Neural cell (in vitro differentiated cells): ENCODE measurements at regions not wholly inside any gene's neighbourhood (a gene's known extent, or its start where the extent isn't known, plus 50 kb on each side); places are given as distances from the start of the nearest gene placed in this dataset.

Experiments
- H2AFZ ChIP-seq: fragments of 200-600, 300-800 bp; sonication (generic), shearing (Covaris generic); 2 replicates; pipeline ENCODE4 v1.6.0; 2014; ENCODE audit warnings: low read depth, mild to moderate bottlenecking, antibody characterized with exemption, low read length, moderate library complexity
- H3F3A ChIP-seq: fragments of 200-600 bp; shearing (Covaris generic); 2 replicates; pipeline ENCODE4 v1.6.1; 2016; ENCODE audit warnings: mild to moderate bottlenecking, moderate library complexity, mixed read lengths, antibody characterized with exemption, low read length; ENCODE audit not compliant: insufficient read depth, poor library complexity, severe bottlenecking
- H3K27ac ChIP-seq: fragments of 200-600, 300-800 bp; sonication (generic), shearing (Covaris generic); 2 replicates; pipeline ENCODE4 v1.5.1; 2014; ENCODE audit warnings: mild to moderate bottlenecking, low read length, moderate library complexity
- H3K27me3 ChIP-seq: fragments of 300-800, 200-600 bp; sonication (generic), shearing (Covaris generic); 2 replicates; pipeline ENCODE4 v1.6.0; 2014; ENCODE audit warnings: mild to moderate bottlenecking, low read depth, low read length, moderate library complexity; ENCODE audit not compliant: insufficient read depth
- H3K36me3 ChIP-seq: fragments of 300-800, 200-600 bp; sonication (generic), shearing (Covaris generic); 2 replicates; pipeline ENCODE4 v1.5.1; 2014; ENCODE audit warnings: mild to moderate bottlenecking, antibody characterized with exemption, low read length, moderate library complexity; ENCODE audit not compliant: insufficient read depth
- H3K4me2 ChIP-seq: fragments of 300-800, 200-600 bp; sonication (generic), shearing (Covaris generic); 2 replicates; pipeline ENCODE4 v1.6.0; 2014; ENCODE audit warnings: mild to moderate bottlenecking, low read length
- H3K4me3 ChIP-seq: fragments of 300-800, 200-600 bp; sonication (generic), shearing (Covaris generic); 2 replicates; pipeline ENCODE4 v1.5.1; 2014; ENCODE audit warnings: mild to moderate bottlenecking, low read length, moderate library complexity
- H3K79me2 ChIP-seq: fragments of 200-600 bp; shearing (Covaris generic); replicated peaks from 2 replicates; pipeline ENCODE4 v1.6.0; 2014; ENCODE audit warnings: mild to moderate bottlenecking, low read length, moderate library complexity; ENCODE audit not compliant: insufficient read depth
- H3K9ac ChIP-seq: fragments of 300-800, 200-600 bp; sonication (generic), shearing (Covaris generic); 2 replicates; pipeline ENCODE4 v1.6.1; 2016; ENCODE audit warnings: mild to moderate bottlenecking, low read length, mixed read lengths
- H3K9me2 ChIP-seq: fragments of 200-600 bp; shearing (Covaris generic); 2 replicates; pipeline ENCODE4 v1.6.1; 2016; ENCODE audit warnings: mild to moderate bottlenecking, low read length, mixed read lengths; ENCODE audit not compliant: insufficient read depth
- H3K9me3 ChIP-seq: fragments of 200-600, 300-800 bp; sonication (generic), shearing (Covaris generic); 2 replicates; pipeline ENCODE4 v1.6.1; 2016; ENCODE audit warnings: mild to moderate bottlenecking, mixed run types, low read length, moderate library complexity, mixed read lengths
- H4K20me1 ChIP-seq: fragments of 200-600 bp; shearing (Covaris generic); 2 replicates; pipeline ENCODE4 v1.6.1; 2016; ENCODE audit warnings: mild to moderate bottlenecking, mixed run types; ENCODE audit not compliant: insufficient read depth
- EP300 ChIP-seq: fragments of 450-650 bp; conservative IDR thresholded peaks from 2 replicates; pipeline ENCODE4 v1.6.1; 2014; ENCODE audit warnings: antibody characterized with exemption, mild to moderate bottlenecking, moderate library complexity; ENCODE audit not compliant: poor library complexity, severe bottlenecking
- EZH2 ChIP-seq: fragments of 200-600, 300-800 bp; shearing (Covaris generic), sonication (generic); IDR thresholded peaks from 2 replicates; pipeline ENCODE4 v1.6.1; 2014; ENCODE audit warnings: antibody characterized with exemption, low read length, borderline replicate concordance, mild to moderate bottlenecking; ENCODE audit not compliant: insufficient read depth, poor library complexity, severe bottlenecking
- MXI1 ChIP-seq: fragments of 450-650 bp; conservative IDR thresholded peaks from 2 replicates; pipeline ENCODE4 v1.6.1; 2014; ENCODE audit warnings: antibody characterized with exemption, mild to moderate bottlenecking; ENCODE audit not compliant: poor library complexity, severe bottlenecking
- POLR2AphosphoS5 ChIP-seq: IDR thresholded peaks from 2 replicates; pipeline ENCODE4 v1.6.1; 2012
- RAD21 ChIP-seq: fragments of 450-650 bp; conservative IDR thresholded peaks from 2 replicates; pipeline ENCODE4 v1.6.1; 2014; ENCODE audit warnings: antibody characterized with exemption, mild to moderate bottlenecking, moderate library complexity
- SMC3 ChIP-seq: fragments of 450-650 bp; conservative IDR thresholded peaks from 2 replicates; pipeline ENCODE4 v1.6.1; 2014; ENCODE audit warnings: antibody characterized with exemption, mild to moderate bottlenecking, moderate library complexity; ENCODE audit not compliant: poor library complexity
- TAF1 ChIP-seq: IDR thresholded peaks from 2 replicates; pipeline ENCODE4 v1.6.1; 2012; ENCODE audit warnings: low read depth
- TF ChIP-seq, protein P1 (sequence below): fragments of 450-650 bp; IDR thresholded peaks from 2 replicates; pipeline ENCODE4 v1.5.1; 2014; ENCODE audit warnings: antibody characterized with exemption, mild to moderate bottlenecking, moderate library complexity; ENCODE audit not compliant: poor library complexity, severe bottlenecking
- TF ChIP-seq, protein P2 (sequence below): IDR thresholded peaks from 2 replicates; pipeline ENCODE4 v1.6.1; 2012; ENCODE audit warnings: borderline replicate concordance

DNA sequence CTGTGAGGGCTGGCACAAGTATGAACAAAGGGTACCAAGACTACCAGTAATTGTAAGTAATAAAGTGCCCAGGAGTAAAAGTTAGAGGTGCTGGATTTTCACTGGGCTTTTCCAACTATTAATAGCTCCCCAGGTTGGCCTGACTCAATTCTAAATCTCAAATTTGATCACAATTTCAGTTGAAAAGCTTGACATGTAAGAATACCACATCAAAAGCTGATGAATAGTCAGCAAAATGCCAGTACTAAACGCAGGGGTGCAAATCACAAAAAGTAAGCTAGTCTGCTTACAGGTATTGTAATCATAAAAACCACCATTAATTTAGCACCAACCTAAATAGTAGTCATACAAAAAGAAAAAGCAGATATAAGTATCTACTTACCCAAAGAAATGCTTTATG is 917.5 kb downstream of the NLGN4Y start:
- Histone ChIP-seq H2AFZ (no peak overlapping the region), H3F3A (no peaks in the 10 kb centered on the region), H3K9me2 (no peaks in the 10 kb centered on the region), H4K20me1 (no peaks in the 10 kb centered on the region), H3K4me2 (no peak overlapping the region), H3K9me3 (no peaks in the 10 kb centered on the region), H3K79me2 (no peaks in the 10 kb centered on the region), H3K36me3 (no peaks in the 10 kb centered on the region), H3K27me3 (no peaks in the 10 kb centered on the region), H3K9ac (no peak overlapping the region), H3K27ac (no peak overlapping the region), H3K4me3 (no peak overlapping the region)
- TF ChIP-seq SMC3 = no peak
- TF ChIP-seq, protein P1, sequence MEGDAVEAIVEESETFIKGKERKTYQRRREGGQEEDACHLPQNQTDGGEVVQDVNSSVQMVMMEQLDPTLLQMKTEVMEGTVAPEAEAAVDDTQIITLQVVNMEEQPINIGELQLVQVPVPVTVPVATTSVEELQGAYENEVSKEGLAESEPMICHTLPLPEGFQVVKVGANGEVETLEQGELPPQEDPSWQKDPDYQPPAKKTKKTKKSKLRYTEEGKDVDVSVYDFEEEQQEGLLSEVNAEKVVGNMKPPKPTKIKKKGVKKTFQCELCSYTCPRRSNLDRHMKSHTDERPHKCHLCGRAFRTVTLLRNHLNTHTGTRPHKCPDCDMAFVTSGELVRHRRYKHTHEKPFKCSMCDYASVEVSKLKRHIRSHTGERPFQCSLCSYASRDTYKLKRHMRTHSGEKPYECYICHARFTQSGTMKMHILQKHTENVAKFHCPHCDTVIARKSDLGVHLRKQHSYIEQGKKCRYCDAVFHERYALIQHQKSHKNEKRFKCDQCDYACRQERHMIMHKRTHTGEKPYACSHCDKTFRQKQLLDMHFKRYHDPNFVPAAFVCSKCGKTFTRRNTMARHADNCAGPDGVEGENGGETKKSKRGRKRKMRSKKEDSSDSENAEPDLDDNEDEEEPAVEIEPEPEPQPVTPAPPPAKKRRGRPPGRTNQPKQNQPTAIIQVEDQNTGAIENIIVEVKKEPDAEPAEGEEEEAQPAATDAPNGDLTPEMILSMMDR = no peak
- no peak for TF ChIP-seq TAF1
- no peak for TF ChIP-seq EP300
- TF ChIP-seq, protein P2, sequence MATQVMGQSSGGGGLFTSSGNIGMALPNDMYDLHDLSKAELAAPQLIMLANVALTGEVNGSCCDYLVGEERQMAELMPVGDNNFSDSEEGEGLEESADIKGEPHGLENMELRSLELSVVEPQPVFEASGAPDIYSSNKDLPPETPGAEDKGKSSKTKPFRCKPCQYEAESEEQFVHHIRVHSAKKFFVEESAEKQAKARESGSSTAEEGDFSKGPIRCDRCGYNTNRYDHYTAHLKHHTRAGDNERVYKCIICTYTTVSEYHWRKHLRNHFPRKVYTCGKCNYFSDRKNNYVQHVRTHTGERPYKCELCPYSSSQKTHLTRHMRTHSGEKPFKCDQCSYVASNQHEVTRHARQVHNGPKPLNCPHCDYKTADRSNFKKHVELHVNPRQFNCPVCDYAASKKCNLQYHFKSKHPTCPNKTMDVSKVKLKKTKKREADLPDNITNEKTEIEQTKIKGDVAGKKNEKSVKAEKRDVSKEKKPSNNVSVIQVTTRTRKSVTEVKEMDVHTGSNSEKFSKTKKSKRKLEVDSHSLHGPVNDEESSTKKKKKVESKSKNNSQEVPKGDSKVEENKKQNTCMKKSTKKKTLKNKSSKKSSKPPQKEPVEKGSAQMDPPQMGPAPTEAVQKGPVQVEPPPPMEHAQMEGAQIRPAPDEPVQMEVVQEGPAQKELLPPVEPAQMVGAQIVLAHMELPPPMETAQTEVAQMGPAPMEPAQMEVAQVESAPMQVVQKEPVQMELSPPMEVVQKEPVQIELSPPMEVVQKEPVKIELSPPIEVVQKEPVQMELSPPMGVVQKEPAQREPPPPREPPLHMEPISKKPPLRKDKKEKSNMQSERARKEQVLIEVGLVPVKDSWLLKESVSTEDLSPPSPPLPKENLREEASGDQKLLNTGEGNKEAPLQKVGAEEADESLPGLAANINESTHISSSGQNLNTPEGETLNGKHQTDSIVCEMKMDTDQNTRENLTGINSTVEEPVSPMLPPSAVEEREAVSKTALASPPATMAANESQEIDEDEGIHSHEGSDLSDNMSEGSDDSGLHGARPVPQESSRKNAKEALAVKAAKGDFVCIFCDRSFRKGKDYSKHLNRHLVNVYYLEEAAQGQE = no peak
- no peak for TF ChIP-seq POLR2AphosphoS5
- TF ChIP-seq RAD21 = no peak
- TF ChIP-seq MXI1 = no peak
- TF ChIP-seq EZH2 = no peak

DNA sequence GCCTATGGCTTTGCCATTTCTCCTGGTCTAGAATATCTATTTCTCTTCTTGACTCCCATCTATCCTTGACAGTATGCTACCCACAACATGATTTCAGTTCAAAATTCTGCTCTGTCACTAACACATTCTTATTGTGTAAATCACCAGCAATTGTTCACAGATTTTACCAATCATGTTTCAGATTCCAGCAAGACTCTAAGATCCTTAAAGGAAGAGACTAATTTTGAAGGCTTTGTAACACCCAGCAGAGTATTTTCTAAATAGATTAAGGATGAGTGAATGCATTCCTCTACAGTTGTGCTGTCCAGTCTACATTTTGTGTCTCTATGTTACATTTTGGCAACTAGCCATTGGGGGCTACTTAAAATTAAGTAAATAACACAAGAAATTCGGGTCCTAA is 921.5 kb downstream of the NLGN4Y start:
- TF ChIP-seq, protein P2 = no peak
- Histone ChIP-seq H3K79me2 (no peaks in the 10 kb centered on the region), H3F3A (no peaks in the 10 kb centered on the region), H3K4me3 (no peak overlapping the region), H3K27me3 (no peaks in the 10 kb centered on the region), H2AFZ (no peak overlapping the region), H3K9me3 (no peaks in the 10 kb centered on the region), H4K20me1 (no peaks in the 10 kb centered on the region), H3K9me2 (no peaks in the 10 kb centered on the region), H3K27ac (no peak overlapping the region), H3K4me2 (no peak overlapping the region), H3K9ac (no peak overlapping the region), H3K36me3 (no peaks in the 10 kb centered on the region)
